ENCODE measurements at regions not wholly inside any gene's neighbourhood (a gene's known extent, or its start where the extent isn't known, plus 50 kb on each side); places are given as distances from the start of the nearest gene placed in this dataset.

DNA sequence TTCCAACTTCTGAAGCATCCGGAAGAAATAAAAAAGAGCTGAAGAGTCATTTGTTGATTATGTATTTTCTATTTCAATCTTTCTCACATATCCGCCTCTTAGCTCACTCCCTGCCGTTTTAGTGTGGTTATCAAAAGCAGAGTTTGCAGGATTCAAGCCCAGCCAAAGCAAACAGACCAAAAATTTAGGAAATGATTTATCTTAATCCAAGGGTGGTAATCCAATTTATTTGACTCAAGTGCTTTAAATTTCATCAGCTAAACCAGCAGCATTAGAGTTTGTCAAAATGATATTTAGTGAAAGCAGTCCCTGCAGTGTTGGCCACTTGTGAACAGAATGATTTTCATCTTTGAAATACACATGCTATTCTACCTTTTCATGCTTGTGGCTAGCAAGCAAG lies 129.3 kb upstream of the CCDC68 start:
- TF ChIP-seq POLR2A (IDR thresholded peaks at IDR 0.05; ENCODE audit: low read depth, low read length) (no peak), POLR2AphosphoS5 (IDR thresholded peaks at IDR 0.05; ENCODE audit: low read depth, low read length) (no peak), TAF1 (IDR thresholded peaks at IDR 0.05; ENCODE audit: borderline replicate concordance, low read depth, low read length) (no peak)

Data from GM12892 (cell line).